ENCODE measurements at regions not wholly inside any gene's neighbourhood (a gene's known extent, or its start where the extent isn't known, plus 50 kb on each side); places are given as distances from the start of the nearest gene placed in this dataset.

GRCh38 chr5:3827624-3828023, 232.0 kb downstream of the IRX1 start:
- DNase-seq, result no peak

GRCh38 chr5:3828761-3829160, 233.1 kb downstream of the IRX1 start:
- no peak for DNase-seq

- no peak for DNase-seq
These were observed 237.9 kb downstream of the IRX1 start for GRCh38 chr5:3833566-3833965.

- no peak for DNase-seq
These were observed 240.2 kb downstream of the IRX1 start for GRCh38 chr5:3835811-3836210.

- DNase-seq, result no peak
These were observed 240.9 kb downstream of the IRX1 start for GRCh38 chr5:3836528-3836927.

- no peak for DNase-seq
These were observed 241.9 kb downstream of the IRX1 start for GRCh38 chr5:3837506-3837905.

GRCh38 chr5:3839151-3839550, 243.5 kb downstream of the IRX1 start:
- no peak for DNase-seq

- DNase-seq, result no peak
These were observed 247.0 kb downstream of the IRX1 start for GRCh38 chr5:3842591-3842990.

GRCh38 chr5:3843706-3844105, 248.1 kb downstream of the IRX1 start:
- DNase-seq, result no peak

GRCh38 chr5:3844266-3844665, 248.6 kb downstream of the IRX1 start:
- DNase-seq, result no peak

- DNase-seq, result no peak
These were observed 249.6 kb downstream of the IRX1 start for GRCh38 chr5:3845230-3845629.

- no peak for DNase-seq
These were observed 256.7 kb downstream of the IRX1 start for GRCh38 chr5:3852161-3852916.

- DNase-seq, result no peak
These were observed 257.7 kb downstream of the IRX1 start for GRCh38 chr5:3853362-3853761.

- no peak for DNase-seq
These were observed 258.7 kb downstream of the IRX1 start for GRCh38 chr5:3854188-3854821.

GRCh38 chr5:3856036-3856435, 260.4 kb downstream of the IRX1 start:
- DNase-seq, result no peak

- no peak for DNase-seq
These were observed 262.9 kb downstream of the IRX1 start for GRCh38 chr5:3858524-3858923.

- no peak for DNase-seq
These were observed 267.3 kb downstream of the IRX1 start for GRCh38 chr5:3862906-3863305.

GRCh38 chr5:3875144-3875543, 279.5 kb downstream of the IRX1 start:
- DNase-seq, result no peak

GRCh38 chr5:3878267-3878666, 282.6 kb downstream of the IRX1 start:
- no peak for DNase-seq

GRCh38 chr5:3883040-3883439, 287.4 kb downstream of the IRX1 start:
- no peak for DNase-seq

- DNase-seq, result no peak
These were observed 291.2 kb downstream of the IRX1 start for GRCh38 chr5:3886524-3887451.

- DNase-seq, result no peak
These were observed 292.7 kb downstream of the IRX1 start for GRCh38 chr5:3888310-3888709.

- DNase-seq, result no peak
These were observed 293.9 kb downstream of the IRX1 start for GRCh38 chr5:3889412-3890142.

Measured in CD4-positive, alpha-beta T cell treated with Interleukin-6 for 4 hours (primary cell).